ENCODE measurements at regions not wholly inside any gene's neighbourhood (a gene's known extent, or its start where the extent isn't known, plus 50 kb on each side); places are given as distances from the start of the nearest gene placed in this dataset.

- Mint-ChIP-seq H3K4me1 (ENCODE audit: unreplicated experiment) (no peaks in the 10 kb centered on the region), H3K9me3 (ENCODE audit: unreplicated experiment) (no peaks in the 10 kb centered on the region), H3K36me3 (ENCODE audit: low read depth, unreplicated experiment) (no peaks in the 10 kb centered on the region), H3K27me3 (ENCODE audit: unreplicated experiment) (peaks cover 2% of the 10 kb centered on the region), H3K27ac (ENCODE audit: unreplicated experiment) (no peak overlapping the region), H3K4me3 (ENCODE audit: unreplicated experiment) (no peak overlapping the region)
- DNase-seq (ENCODE audit: low spot score), result no peak
- TF ChIP-seq CTCF (IDR thresholded peaks at IDR 0.05; ENCODE audit: unreplicated experiment), result no peak
Measured at GRCh38 chr17:73936908-73937627, 266.4 kb upstream of the RPL38 start.

GRCh38 chr17:73938706-73939105, 264.8 kb upstream of the RPL38 start:
- no peak overlapping the region for H3K27ac Mint-ChIP-seq (ENCODE audit: unreplicated experiment)
- no peaks in the 10 kb centered on the region for H3K36me3 Mint-ChIP-seq (ENCODE audit: low read depth, unreplicated experiment)
- no peak for TF ChIP-seq CTCF (IDR thresholded peaks at IDR 0.05; ENCODE audit: unreplicated experiment)
- no peak overlapping the region for H3K4me3 Mint-ChIP-seq (ENCODE audit: unreplicated experiment)
- H3K9me3 Mint-ChIP-seq (ENCODE audit: unreplicated experiment), result no peaks in the 10 kb centered on the region
- H3K4me1 Mint-ChIP-seq (ENCODE audit: unreplicated experiment), result no peaks in the 10 kb centered on the region
- no peak for DNase-seq (ENCODE audit: low spot score)
- peaks cover 2% of the 10 kb centered on the region for H3K27me3 Mint-ChIP-seq (ENCODE audit: unreplicated experiment)

DNA sequence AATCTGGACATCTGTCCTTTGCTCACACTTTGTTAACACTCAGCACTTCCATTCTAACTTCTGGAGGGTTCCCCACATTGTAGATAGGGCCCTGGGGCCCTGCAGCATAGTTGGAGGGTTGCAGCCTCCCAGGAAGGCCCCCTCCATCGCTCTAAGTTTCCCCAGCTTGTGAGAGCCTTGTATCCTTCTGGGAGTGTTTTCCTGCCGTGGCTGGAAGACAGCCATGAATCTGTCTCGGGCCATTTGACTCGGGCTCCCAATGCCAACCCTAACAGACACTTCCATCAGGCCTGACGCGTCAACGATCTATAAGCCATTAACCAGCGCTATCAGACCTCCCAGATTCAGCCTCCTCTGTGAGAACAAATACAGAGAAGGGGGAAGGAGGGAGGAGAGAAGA, 263.7 kb upstream of the RPL38 start:
- Mint-ChIP-seq H3K27me3 (ENCODE audit: unreplicated experiment) (peaks cover 3% of the 10 kb centered on the region), H3K4me3 (ENCODE audit: unreplicated experiment) (no peak overlapping the region), H3K9me3 (ENCODE audit: unreplicated experiment) (no peaks in the 10 kb centered on the region), H3K27ac (ENCODE audit: unreplicated experiment) (no peak overlapping the region), H3K36me3 (ENCODE audit: low read depth, unreplicated experiment) (no peaks in the 10 kb centered on the region), H3K4me1 (ENCODE audit: unreplicated experiment) (peaks cover 3% of the 10 kb centered on the region)
- TF ChIP-seq CTCF (IDR thresholded peaks at IDR 0.05; ENCODE audit: unreplicated experiment), result no peak
- no peak for DNase-seq (ENCODE audit: low spot score)

GRCh38 chr17:73940511-73940910, 263.0 kb upstream of the RPL38 start:
- Mint-ChIP-seq H3K4me1 (ENCODE audit: unreplicated experiment) (peaks cover 5% of the 10 kb centered on the region), H3K4me3 (ENCODE audit: unreplicated experiment) (no peak overlapping the region), H3K36me3 (ENCODE audit: low read depth, unreplicated experiment) (no peaks in the 10 kb centered on the region), H3K27me3 (ENCODE audit: unreplicated experiment) (peaks cover 3% of the 10 kb centered on the region), H3K27ac (ENCODE audit: unreplicated experiment) (no peak overlapping the region), H3K9me3 (ENCODE audit: unreplicated experiment) (no peaks in the 10 kb centered on the region)
- TF ChIP-seq CTCF (IDR thresholded peaks at IDR 0.05; ENCODE audit: unreplicated experiment), result no peak
- no peak for DNase-seq (ENCODE audit: low spot score)

- Mint-ChIP-seq H3K4me1 (ENCODE audit: unreplicated experiment) (peaks cover 5% of the 10 kb centered on the region), H3K9me3 (ENCODE audit: unreplicated experiment) (no peaks in the 10 kb centered on the region), H3K4me3 (ENCODE audit: unreplicated experiment) (no peak overlapping the region), H3K36me3 (ENCODE audit: low read depth, unreplicated experiment) (no peaks in the 10 kb centered on the region), H3K27ac (ENCODE audit: unreplicated experiment) (no peak overlapping the region), H3K27me3 (ENCODE audit: unreplicated experiment) (peaks cover 6% of the 10 kb centered on the region)
- TF ChIP-seq CTCF (IDR thresholded peaks at IDR 0.05; ENCODE audit: unreplicated experiment), result no peak
- no peak for DNase-seq (ENCODE audit: low spot score)
Measured at GRCh38 chr17:73941919-73942530, 261.5 kb upstream of the RPL38 start.

All from endothelial cell (in vitro differentiated cells).